HG03039 (cell line): ENCODE measurements at regions not wholly inside any gene's neighbourhood (a gene's known extent, or its start where the extent isn't known, plus 50 kb on each side); places are given as distances from the start of the nearest gene placed in this dataset.
A peak's percentile ranks its signal among the peaks of the same experiment; 100 is the strongest.
"Not testable (repeated sequence)": the region's sequence is repeated elsewhere in the genome, so short reads cannot be mapped to it uniquely, and the experiment has no call there.

Experiments
- ATAC-seq: cut with Tn5 transposase; IDR thresholded peaks from one replicate; pipeline ENCODE4 v1.9.1; 2021; ENCODE audit warnings: mild to moderate bottlenecking, moderate library complexity; ENCODE audit not compliant: unreplicated experiment

- ATAC-seq, result not testable (repeated sequence)
Measured at GRCh38 chr15:22238959-22239805, 158.9 kb downstream of the OR4M2 start.

GRCh38 chr15:22239806-22240180 lies 159.5 kb downstream of the OR4M2 start:
- no peak for ATAC-seq

DNA sequence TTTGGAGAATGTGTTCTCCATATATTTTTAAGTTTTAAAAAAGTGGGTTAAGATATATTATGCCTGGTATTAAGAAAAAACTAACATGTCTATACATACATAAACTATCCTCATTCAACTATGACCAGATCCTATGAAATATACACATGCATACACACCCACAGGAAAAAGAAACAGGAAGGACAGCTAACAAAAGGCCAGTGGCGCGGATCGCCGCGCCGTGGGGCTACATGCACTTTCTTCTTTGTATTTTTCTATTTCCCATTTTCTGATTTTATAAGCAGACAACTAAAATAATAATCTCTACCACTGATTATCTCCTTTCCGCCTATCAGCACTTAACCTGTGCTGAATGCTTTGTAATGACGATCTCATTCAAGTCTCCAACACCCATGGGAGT lies 160.1 kb downstream of the OR4M2 start:
- ATAC-seq, result no peak

DNA sequence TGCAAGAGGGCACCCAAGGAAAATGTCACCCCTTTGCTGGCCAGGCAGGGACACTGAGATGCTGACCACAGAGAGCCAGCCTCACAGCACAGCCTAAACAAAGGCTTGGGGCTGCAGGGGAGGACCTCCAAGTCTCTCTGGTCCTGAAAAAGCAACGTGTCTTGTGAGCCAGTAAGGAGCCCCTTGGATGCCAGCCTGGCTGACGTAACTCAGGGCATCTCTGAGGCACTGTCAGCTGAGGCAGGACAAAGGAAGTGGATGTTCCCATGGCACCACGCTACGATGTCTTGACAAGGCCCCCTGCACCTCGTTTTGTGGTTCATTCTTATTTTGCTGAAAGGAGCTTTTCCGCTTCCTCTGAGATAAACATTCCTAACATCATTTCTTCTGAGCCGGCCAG lies 160.7 kb downstream of the OR4M2 start:
- ATAC-seq, result no peak

DNA sequence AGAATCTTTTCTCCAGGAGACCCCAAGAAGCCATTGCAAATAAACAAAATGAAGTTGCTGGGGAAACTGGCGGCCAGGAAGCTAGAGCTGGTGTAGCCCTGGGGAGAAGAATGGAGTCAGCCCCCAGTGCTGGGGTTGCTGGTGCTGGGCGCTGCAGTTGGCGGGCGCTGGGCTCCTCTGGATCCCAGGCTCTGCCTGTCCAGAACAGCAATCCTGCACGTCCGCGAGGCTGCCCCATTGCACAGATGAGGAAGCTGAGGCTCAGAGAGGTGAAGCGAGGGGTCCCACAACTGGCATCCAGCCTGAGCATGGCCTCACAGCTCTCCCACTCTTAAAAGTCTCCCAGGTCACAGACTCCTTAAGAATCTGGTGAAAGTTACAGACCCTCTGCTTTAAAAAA lies 161.1 kb downstream of the OR4M2 start:
- ATAC-seq, result no peak

- ATAC-seq, result not testable (repeated sequence)
Measured at GRCh38 chr15:22242311-22242710, 162.0 kb downstream of the OR4M2 start.

DNA sequence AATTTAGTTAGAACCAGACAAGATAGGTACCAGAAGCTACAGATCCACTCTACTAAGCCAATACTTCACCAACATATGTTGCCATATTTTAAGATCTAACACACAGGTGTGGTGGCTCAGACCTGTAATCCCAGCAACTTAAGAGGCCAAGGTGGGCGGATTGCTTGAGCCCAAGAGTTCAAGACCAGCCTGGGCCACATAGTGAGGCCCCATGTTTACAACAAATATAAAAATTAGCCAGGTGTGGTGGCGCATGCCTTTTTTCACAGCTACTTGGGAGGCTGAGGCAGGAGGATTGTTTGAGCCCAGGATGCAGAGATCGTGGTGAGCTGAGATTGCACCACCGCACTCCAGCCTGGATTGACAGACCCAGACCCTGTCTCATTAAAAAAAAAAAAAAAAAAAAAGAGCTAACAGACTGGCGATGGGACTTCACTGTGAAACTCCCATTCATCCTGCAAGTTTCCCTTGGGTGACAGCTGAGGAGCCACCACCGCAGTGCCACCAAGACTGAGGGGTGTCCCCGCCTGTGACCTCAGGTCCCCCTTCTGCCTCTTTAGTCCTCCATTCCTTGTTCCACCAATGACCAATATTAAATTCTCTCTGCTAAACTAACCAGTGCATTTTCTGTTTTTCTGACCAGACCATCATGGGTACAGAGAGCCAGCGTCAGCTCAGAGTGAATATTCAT lies 163.3 kb downstream of the OR4M2 start:
- ATAC-seq, result no peak

DNA sequence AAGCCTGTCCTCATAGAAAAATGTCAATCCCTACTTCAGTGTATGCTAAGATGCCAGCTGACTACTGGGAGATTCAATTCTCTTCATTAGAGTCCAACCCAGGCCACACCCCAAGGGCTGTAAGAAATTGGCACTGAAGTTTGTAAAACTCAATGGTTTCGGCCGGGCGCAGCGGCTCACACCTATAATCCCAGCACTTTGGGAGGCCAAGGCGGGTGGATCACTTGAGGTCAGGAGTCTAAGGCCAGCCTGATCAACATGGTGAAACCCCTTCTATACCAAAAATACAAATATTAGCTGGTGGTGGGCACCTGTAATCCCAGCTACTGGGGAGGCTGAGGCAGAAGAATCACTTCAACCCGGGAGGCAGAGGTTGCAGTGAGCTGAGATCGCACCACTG lies 169.2 kb downstream of the OR4M2 start:
- not testable (repeated sequence) for ATAC-seq

GRCh38 chr15:22250501-22251290 lies 170.4 kb downstream of the OR4M2 start:
- not testable (repeated sequence) for ATAC-seq

GRCh38 chr15:22251422-22251821 lies 171.1 kb downstream of the OR4M2 start:
- ATAC-seq, result no peak

DNA sequence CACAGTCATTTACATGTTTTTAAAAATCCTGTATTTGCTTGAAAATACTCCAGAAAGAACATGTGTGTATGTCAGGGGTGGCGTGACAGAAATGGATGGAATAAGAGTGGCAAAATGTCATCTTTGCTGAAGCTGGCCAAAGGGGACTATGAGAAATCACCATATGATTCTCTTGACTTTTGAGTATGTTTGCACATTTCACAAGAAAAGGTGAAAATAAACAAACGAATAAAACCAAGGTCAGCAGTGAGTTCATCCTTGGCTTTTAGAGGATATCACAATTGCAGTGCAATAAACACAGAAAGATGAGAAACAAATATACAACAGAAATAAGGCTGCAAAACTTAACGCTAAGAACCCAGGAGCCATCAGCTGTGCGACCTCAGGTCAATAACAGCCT lies 171.7 kb downstream of the OR4M2 start:
- ATAC-seq, result not testable (repeated sequence)

DNA sequence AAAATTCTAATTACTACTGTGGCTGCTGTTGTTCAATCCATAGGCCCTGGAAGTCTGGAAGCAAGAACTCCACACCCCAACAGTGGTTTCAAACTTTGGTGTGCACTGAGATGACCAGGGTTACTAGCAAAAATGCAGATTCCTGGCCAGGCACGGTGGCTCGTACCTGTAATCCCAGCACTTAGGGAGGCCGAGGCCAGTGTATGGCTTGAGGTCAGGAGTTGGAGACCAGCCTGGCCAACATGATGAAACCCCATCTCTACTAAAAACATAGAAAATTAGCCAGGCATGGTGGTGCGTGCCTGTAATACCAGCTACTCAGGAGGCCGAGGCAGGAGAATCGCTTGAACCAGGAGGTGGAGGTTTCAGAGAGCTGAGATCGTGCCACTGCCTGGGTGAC lies 172.2 kb downstream of the OR4M2 start:
- not testable (repeated sequence) for ATAC-seq

GRCh38 chr15:22253002-22253675 lies 172.8 kb downstream of the OR4M2 start:
- ATAC-seq, result not testable (repeated sequence)

- peak; percentile 79 for ATAC-seq
Measured at GRCh38 chr15:22253676-22254408, 173.5 kb downstream of the OR4M2 start.

GRCh38 chr15:22254409-22255045 lies 174.2 kb downstream of the OR4M2 start:
- peak; percentile 35 for ATAC-seq

- ATAC-seq, result not testable (repeated sequence)
Measured at GRCh38 chr15:22255606-22256005, 175.3 kb downstream of the OR4M2 start.

DNA sequence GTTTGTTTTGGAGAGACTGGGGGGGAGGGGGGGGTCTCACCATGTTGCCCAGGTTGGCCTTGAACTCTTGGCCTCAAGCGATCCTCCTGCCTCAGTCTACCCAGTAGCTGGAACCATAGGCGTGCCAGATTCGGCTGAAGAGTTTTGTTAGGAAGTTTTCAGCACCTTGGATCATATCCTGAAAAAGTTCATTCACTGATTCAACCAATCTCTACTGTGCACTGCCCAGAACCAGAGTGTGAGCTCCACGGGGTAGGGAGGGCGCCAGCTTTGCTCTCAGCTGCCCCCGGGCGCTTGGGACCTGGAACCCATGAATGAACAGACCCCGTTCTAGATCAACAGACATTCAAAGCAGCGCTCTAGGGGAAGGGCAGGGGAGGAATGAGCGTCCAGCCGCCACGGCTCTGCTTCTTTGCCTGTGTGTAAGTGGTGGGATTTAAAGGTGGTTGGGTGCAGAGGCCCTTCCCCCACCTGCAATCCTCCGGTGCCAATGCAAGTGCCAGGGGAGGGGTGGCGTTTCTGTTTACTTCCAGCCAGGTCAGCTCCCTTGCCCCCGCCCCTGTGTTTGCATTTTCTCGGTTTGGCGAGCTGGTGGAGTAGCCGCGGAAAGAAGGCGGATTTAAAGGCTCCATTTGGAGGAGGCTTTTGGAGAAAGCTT lies 176.2 kb downstream of the OR4M2 start:
- ATAC-seq, result not testable (repeated sequence)

- ATAC-seq, result no peak
Measured at GRCh38 chr15:22257047-22258008, 177.0 kb downstream of the OR4M2 start.
